Panc1 (cell line): ENCODE measurements at regions not wholly inside any gene's neighbourhood (a gene's known extent, or its start where the extent isn't known, plus 50 kb on each side); places are given as distances from the start of the nearest gene placed in this dataset.

Source experiments
- ATAC-seq: fragments of 200-7000 bp; cut with Tn5 transposase; 2 replicates; pipeline ENCODE4 v1.9.1; 2020; ENCODE audit warnings: mild to moderate bottlenecking, moderate library complexity
- BruUV-seq: library from RNA; stranded (reverse); fragments of 400-500 nt; replicated peaks from 2 replicates; lab custom pipeline; 2021; lab: Mats Ljungman, UMichigan
- CTCF ChIA-PET: fragments of 300-600 bp; sonication (Branson Sonifier 250); formaldehyde crosslinking; loops from one replicate; lab custom pipeline; 2022; ENCODE audit warnings: antibody characterized with exemption; lab: Charles Lee
- POLR2A ChIA-PET: fragments of 300-600 bp; sonication (Branson Sonifier 250); formaldehyde crosslinking; loops from one replicate; lab custom pipeline; 2022; ENCODE audit warnings: antibody characterized with exemption; lab: Charles Lee
- DNase-seq: peaks from one replicate; pipeline ENCODE4 v3.0.0-alpha.2; 2010; ENCODE audit warnings: low read depth, low spot score
- H3K27ac ChIP-seq: 2 replicates; pipeline ENCODE4 v1.5.1; 2011; ENCODE audit warnings: mild to moderate bottlenecking, low read length, inconsistent platforms
- H3K27me3 ChIP-seq: fragments of 200-500 bp; sonication (Bioruptor generic); 2 replicates; pipeline ENCODE4 v1.6.0; 2014; ENCODE audit warnings: low read length, inconsistent platforms; ENCODE audit not compliant: control insufficient read depth, insufficient read depth
- H3K36me3 ChIP-seq: fragments of 200-500 bp; sonication (Bioruptor generic); 2 replicates; pipeline ENCODE4 v1.5.1; 2014; ENCODE audit warnings: inconsistent platforms, mild to moderate bottlenecking, low read length, moderate library complexity; ENCODE audit not compliant: control insufficient read depth, insufficient read depth
- H3K4me1 ChIP-seq: 2 replicates; pipeline ENCODE4 v1.5.1; 2011; ENCODE audit warnings: inconsistent platforms, mild to moderate bottlenecking, low read length, moderate library complexity; ENCODE audit not compliant: control insufficient read depth, insufficient read depth
- H3K4me3 ChIP-seq, 2 experiments: 2 replicates each; pipeline ENCODE4 v1.5.1; 2011 to 2012; ENCODE audit warnings: low read depth in 2 of 2, low read length in 2 of 2, mild to moderate bottlenecking in 2 of 2, inconsistent platforms in 1 of 2, moderate library complexity in 1 of 2
- H3K9me3 ChIP-seq: fragments of 200-500 bp; sonication (Bioruptor generic); 2 replicates; pipeline ENCODE4 v1.5.1; 2014; ENCODE audit warnings: low read depth, mild to moderate bottlenecking, inconsistent platforms, low read length, moderate library complexity; ENCODE audit not compliant: control insufficient read depth, insufficient read depth
- POLR2AphosphoS5 ChIP-seq: IDR thresholded peaks from 2 replicates; pipeline ENCODE4 v1.6.1; 2012; ENCODE audit warnings: mild to moderate bottlenecking, low read depth, low read length, moderate library complexity
- SIN3A ChIP-seq: IDR thresholded peaks from 2 replicates; pipeline ENCODE4 v1.6.1; 2012; ENCODE audit warnings: low read depth, mild to moderate bottlenecking, low read length, moderate library complexity, borderline replicate concordance; ENCODE audit not compliant: insufficient read depth
- TCF7L2 ChIP-seq: IDR thresholded peaks from 2 replicates; pipeline ENCODE4 v1.6.1; 2011; ENCODE audit warnings: mild to moderate bottlenecking, low read depth, low read length, inconsistent platforms
- in situ Hi-C: cut with HindIII; loops from 2 replicates; pipeline ENCODE4 v1.10.0; 2016; ENCODE audit warnings: low sequenced_read_pairs, low pct_unique_long_range_greater_than_20kb
- intact Hi-C: fragments of 100-400 bp; cut with micrococcal nuclease; formaldehyde crosslinking; loops from one replicate; pipeline ENCODE4 v1.10.0; 2022; ENCODE audit not compliant: unreplicated experiment
- TF ChIP-seq, protein P1 (sequence below), 2 experiments: IDR thresholded peaks; 2 replicates each; pipeline ENCODE4 v1.6.1; 2011 to 2012; ENCODE audit warnings: low read depth in 2 of 2, control low read depth in 1 of 2, low read length in 1 of 2, mild to moderate bottlenecking in 1 of 2, moderate library complexity in 1 of 2; ENCODE audit not compliant: insufficient read depth in 1 of 2
- TF ChIP-seq, protein P2 (sequence below): fragments of 450-650 bp; IDR thresholded peaks from 2 replicates; pipeline ENCODE4 v1.5.1; 2017; ENCODE audit warnings: mild to moderate bottlenecking

DNA sequence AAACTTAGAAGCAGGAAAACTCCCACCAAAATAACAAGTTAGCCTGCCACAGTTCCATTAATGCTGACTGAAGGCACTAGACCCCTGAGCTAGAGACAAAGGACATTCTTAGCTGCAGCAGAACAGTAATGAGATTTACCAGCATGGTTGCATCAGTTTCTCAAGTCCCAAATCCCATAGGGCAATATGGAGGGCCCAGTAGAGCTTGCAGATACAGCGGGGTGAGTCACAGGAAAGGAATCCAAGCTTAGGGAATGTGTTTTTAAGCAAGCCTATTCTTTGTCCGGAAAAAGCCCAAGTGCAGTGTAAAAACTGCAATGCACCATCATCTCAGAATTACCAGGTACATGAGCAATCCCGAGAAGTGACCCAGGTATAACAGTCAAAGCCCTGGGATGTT lies 51.3 kb upstream of the EXOC1L start:
- intact Hi-C loops = no loop called here
- ATAC-seq (no peak), DNase-seq (no peak)
- BruUV-seq = no TSS peak
- H3K4me1 ChIP-seq = no peaks in the 10 kb centered on the region
- H3K27me3 ChIP-seq = no peaks in the 10 kb centered on the region; the same call in none of the 2 replicates
- no peak overlapping the region for H3K27ac ChIP-seq
- TF ChIP-seq, protein P1, sequence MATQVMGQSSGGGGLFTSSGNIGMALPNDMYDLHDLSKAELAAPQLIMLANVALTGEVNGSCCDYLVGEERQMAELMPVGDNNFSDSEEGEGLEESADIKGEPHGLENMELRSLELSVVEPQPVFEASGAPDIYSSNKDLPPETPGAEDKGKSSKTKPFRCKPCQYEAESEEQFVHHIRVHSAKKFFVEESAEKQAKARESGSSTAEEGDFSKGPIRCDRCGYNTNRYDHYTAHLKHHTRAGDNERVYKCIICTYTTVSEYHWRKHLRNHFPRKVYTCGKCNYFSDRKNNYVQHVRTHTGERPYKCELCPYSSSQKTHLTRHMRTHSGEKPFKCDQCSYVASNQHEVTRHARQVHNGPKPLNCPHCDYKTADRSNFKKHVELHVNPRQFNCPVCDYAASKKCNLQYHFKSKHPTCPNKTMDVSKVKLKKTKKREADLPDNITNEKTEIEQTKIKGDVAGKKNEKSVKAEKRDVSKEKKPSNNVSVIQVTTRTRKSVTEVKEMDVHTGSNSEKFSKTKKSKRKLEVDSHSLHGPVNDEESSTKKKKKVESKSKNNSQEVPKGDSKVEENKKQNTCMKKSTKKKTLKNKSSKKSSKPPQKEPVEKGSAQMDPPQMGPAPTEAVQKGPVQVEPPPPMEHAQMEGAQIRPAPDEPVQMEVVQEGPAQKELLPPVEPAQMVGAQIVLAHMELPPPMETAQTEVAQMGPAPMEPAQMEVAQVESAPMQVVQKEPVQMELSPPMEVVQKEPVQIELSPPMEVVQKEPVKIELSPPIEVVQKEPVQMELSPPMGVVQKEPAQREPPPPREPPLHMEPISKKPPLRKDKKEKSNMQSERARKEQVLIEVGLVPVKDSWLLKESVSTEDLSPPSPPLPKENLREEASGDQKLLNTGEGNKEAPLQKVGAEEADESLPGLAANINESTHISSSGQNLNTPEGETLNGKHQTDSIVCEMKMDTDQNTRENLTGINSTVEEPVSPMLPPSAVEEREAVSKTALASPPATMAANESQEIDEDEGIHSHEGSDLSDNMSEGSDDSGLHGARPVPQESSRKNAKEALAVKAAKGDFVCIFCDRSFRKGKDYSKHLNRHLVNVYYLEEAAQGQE (IDR thresholded peaks at IDR 0.05; ENCODE audit: insufficient read depth in 1 of 2, low read depth in 2 of 2, low read length in 1 of 2) = no peak
- TF ChIP-seq TCF7L2 (no peak), POLR2AphosphoS5 (no peak), SIN3A (no peak)
- TF ChIP-seq, protein P2, sequence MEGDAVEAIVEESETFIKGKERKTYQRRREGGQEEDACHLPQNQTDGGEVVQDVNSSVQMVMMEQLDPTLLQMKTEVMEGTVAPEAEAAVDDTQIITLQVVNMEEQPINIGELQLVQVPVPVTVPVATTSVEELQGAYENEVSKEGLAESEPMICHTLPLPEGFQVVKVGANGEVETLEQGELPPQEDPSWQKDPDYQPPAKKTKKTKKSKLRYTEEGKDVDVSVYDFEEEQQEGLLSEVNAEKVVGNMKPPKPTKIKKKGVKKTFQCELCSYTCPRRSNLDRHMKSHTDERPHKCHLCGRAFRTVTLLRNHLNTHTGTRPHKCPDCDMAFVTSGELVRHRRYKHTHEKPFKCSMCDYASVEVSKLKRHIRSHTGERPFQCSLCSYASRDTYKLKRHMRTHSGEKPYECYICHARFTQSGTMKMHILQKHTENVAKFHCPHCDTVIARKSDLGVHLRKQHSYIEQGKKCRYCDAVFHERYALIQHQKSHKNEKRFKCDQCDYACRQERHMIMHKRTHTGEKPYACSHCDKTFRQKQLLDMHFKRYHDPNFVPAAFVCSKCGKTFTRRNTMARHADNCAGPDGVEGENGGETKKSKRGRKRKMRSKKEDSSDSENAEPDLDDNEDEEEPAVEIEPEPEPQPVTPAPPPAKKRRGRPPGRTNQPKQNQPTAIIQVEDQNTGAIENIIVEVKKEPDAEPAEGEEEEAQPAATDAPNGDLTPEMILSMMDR = no peak
- in situ Hi-C loops = no loop called here
- no peak overlapping the region for H3K4me3 ChIP-seq
- no peaks in the 10 kb centered on the region for H3K9me3 ChIP-seq
- H3K36me3 ChIP-seq = no peaks in the 10 kb centered on the region
- POLR2A ChIA-PET = no interaction called here
- CTCF ChIA-PET = no interaction called here
